Testis (tissue), 2 donors: ENCODE measurements at regions not wholly inside any gene's neighbourhood (a gene's known extent, or its start where the extent isn't known, plus 50 kb on each side); places are given as distances from the start of the nearest gene placed in this dataset.

ENCODE experiments used
- DNase-seq: peaks from one replicate; pipeline ENCODE4 v3.0.0-alpha.2; 2019
- H3K27ac ChIP-seq, 2 donors: fragments of 200-600 bp; sonication (generic); one replicate each; pipeline ENCODE4 v1.5.1; 2019
- H3K27me3 ChIP-seq: fragments of 200-600 bp; sonication (generic); one replicate; pipeline ENCODE4 v1.5.1; 2019
- H3K36me3 ChIP-seq: fragments of 200-600 bp; sonication (generic); one replicate; pipeline ENCODE4 v1.5.1; 2017; ENCODE audit warnings: low read depth; ENCODE audit errors: missing control alignments
- H3K4me1 ChIP-seq: fragments of 200-600 bp; sonication (generic); one replicate; pipeline ENCODE4 v1.5.1; 2019
- H3K4me3 ChIP-seq, 2 donors: fragments of 200-600 bp; sonication (generic); one replicate each; pipeline ENCODE4 v1.5.1; 2017 to 2019
- H3K9me3 ChIP-seq: fragments of 200-600 bp; sonication (generic); one replicate; pipeline ENCODE4 v1.5.1; 2017
- CTCF ChIP-seq, 3 experiments: fragments of 450-650 bp in 2 of 3; fragments of 200-600 bp in 1 of 3; sonication (generic) in 1 of 3; IDR thresholded peaks; one replicate each; pipeline ENCODE4 v1.5.1; 2016 to 2019; ENCODE audit warnings: antibody characterized with exemption in 3 of 3, mild to moderate bottlenecking in 2 of 3, moderate library complexity in 1 of 3
- POLR2A ChIP-seq: fragments of 450-650 bp; IDR thresholded peaks from one replicate; pipeline ENCODE4 v1.6.1; 2017; ENCODE audit warnings: antibody characterized with exemption, mild to moderate bottlenecking, moderate library complexity
- WGBS, 2 donors: methylation state at CpG; one replicate each; pipeline ENCODE4 v1.1.5; 2018; 5-methylcytosine and 5-hydroxymethylcytosine counted together
- intact Hi-C: fragments of 100-400 bp; cut with DNase I; formaldehyde crosslinking; loops from one replicate; pipeline ENCODE4 v1.15.1; 2023; ENCODE audit warnings: low total_unique reads

DNA sequence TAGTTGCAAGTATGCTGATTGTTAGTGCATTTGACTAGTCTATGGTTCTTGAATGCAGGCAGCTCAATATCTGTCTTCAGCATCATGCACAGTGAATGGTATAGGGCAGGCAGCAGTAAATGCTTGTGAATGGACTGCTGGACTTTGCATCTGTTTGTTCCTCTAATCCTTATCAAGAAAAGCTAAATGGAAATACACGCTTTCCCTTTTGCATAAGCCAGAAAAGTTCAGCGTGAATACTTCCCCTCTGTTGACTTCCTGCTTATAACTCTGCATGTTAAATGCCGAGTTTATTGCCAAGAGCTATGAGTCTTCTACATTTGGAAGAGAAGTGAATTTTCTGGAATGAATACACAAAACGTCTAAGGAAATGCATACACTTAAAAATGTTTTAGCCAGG is 127.9 kb upstream of the CPHXL start:
- 31 to 48% methylated on average over 4 of the region's 4 CpGs for WGBS, 2 donors
- Histone ChIP-seq H3K4me1 (no peaks in the 10 kb centered on the region), H3K27ac (no peak overlapping the region), H3K9me3 (no peaks in the 10 kb centered on the region), H3K36me3 (no peaks in the 10 kb centered on the region), H3K27me3 (no peaks in the 10 kb centered on the region), H3K4me3 (no peak overlapping the region)
- intact Hi-C loops = no loop called here
- DNase-seq = no peak
- TF ChIP-seq POLR2A (no peak), CTCF (IDR thresholded peaks at IDR 0.05) (no peak)

DNA sequence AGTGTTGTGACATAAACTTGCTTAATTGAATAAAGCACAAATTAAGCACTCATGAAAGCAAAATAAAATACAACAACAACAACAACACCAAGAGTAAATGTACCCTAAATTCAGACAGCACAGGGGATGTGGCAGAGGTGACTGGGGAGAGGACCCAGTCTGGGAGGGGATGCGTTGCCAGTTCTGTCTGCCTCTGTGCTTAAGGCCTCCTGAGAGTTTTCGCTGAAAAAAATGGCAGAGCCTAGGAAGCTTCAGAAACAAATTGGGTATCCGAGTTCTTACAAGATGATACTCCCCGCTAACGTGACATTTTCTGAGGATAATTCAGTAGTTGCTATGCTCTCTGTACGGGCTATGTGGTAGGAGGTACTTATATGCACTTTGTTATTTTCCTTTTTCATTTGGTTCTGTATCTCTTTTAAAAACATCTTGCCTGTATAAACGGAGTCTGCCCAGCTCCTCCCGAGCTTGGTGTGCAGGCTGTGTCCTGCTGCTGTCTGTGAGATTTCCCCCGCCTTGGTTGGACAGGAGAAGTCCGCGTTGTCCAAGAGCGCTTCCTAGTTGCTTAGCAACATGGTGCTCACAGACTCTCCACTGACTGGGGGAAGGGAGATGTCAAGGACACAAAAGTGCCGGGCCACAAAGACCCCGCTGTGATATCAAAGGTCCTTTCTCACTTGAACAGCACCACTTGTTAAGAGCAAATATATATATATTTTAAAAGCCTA is 134.2 kb upstream of the CPHXL start:
- Histone ChIP-seq H3K27ac (no peak overlapping the region), H3K4me3 (no peak overlapping the region), H3K27me3 (no peaks in the 10 kb centered on the region), H3K36me3 (no peaks in the 10 kb centered on the region), H3K9me3 (no peaks in the 10 kb centered on the region), H3K4me1 (no peaks in the 10 kb centered on the region)
- WGBS, 2 donors = 12 to 13% methylated on average over 14 of the region's 14 CpGs
- intact Hi-C loops = no loop called here
- TF ChIP-seq CTCF (IDR thresholded peaks at IDR 0.05) (no peak), POLR2A (no peak)
- peak; percentile 45 for DNase-seq

DNA sequence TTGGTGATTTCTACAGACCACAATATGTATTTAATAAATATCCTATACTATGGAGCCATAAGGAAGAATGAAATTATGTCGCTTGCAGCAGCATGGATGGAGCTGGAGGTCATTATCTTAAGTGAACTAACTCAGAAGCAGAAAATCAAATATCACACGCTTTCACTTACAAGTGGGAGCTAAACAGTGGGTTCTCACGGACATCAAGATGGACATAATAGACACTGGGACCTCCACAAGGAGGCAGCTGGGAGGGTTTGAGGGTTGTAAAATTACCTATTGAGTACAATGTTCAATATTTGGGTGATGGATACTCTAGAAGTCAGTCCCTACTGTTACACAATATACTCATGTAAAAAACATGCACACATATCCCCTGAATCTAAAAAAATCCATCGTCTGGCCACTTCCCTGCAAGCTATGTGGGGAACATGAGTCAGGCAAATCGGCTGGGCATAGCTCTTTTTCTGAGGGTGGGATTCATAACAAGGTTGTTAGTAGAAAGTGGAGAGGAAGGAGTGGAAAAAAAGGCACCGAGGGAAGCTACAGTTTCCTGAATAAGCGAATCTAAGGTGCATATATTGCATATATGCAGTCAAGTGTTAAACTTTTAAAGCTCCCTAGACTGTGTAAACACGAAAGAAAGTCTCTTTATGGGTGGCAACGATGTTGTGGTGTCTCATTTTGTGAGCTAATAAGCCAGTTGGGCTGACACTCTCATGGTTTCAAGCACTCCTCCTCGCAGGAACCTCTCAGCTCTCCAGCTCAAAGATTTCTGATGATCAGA is 135.2 kb upstream of the CPHXL start:
- intact Hi-C loops = no loop called here
- no peak overlapping the region for H3K27ac ChIP-seq
- no peaks in the 10 kb centered on the region for H3K9me3 ChIP-seq
- no peaks in the 10 kb centered on the region for H3K4me1 ChIP-seq
- no peaks in the 10 kb centered on the region for H3K27me3 ChIP-seq
- TF ChIP-seq POLR2A (no peak), CTCF (IDR thresholded peaks at IDR 0.05) (no peak)
- no peaks in the 10 kb centered on the region for H3K36me3 ChIP-seq
- no peak for DNase-seq
- H3K4me3 ChIP-seq = no peak overlapping the region
- 30 to 36% methylated on average over 10 of the region's 10 CpGs for WGBS, 2 donors

DNA sequence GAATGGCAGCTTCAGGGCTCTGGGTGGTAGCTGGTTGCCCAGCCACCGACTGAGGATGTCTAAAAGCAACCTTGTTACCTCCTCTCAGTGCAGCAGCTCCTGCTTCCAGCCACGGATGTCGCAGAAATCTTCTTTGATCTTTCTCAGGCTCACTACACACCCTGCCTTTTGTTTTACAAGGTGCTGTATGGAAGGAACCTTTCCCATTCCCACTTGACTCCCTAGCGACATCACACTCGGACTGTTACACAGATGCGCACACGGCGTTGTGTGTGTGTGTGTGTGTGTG is 135.8 kb upstream of the CPHXL start:
- H3K27ac ChIP-seq = no peak overlapping the region
- 49 to 61% methylated on average over 8 of the region's 8 CpGs for WGBS, 2 donors
- intact Hi-C loops = no loop called here

More for the DNA sequence above, 135.8 kb upstream of the CPHXL start:
- Histone ChIP-seq H3K36me3 (no peaks in the 10 kb centered on the region), H3K9me3 (no peaks in the 10 kb centered on the region), H3K27me3 (no peaks in the 10 kb centered on the region), H3K4me3 (no peak overlapping the region), H3K4me1 (no peaks in the 10 kb centered on the region)
- no peak for DNase-seq
- TF ChIP-seq POLR2A = no peak
- no peak for TF ChIP-seq CTCF (IDR thresholded peaks at IDR 0.05)
